NT2/D1 (cell line): ENCODE measurements at regions not wholly inside any gene's neighbourhood (a gene's known extent, or its start where the extent isn't known, plus 50 kb on each side); places are given as distances from the start of the nearest gene placed in this dataset.
"Not testable (repeated sequence)": the region's sequence is repeated elsewhere in the genome, so short reads cannot be mapped to it uniquely, and the experiment has no call there.

Experiments
- DNase-seq: peaks from one replicate; pipeline ENCODE4 v3.0.0-alpha.2; 2011; ENCODE audit warnings: low read depth, low spot score
- H3K27me3 ChIP-seq: 2 replicates; pipeline ENCODE4 v1.6.0; 2011; ENCODE audit warnings: mild to moderate bottlenecking; ENCODE audit not compliant: insufficient read length, insufficient read depth
- H3K36me3 ChIP-seq: 2 replicates; pipeline ENCODE4 v1.6.1; 2011; ENCODE audit warnings: mild to moderate bottlenecking, low read length, mixed read lengths; ENCODE audit not compliant: insufficient read depth, insufficient read length
- H3K4me1 ChIP-seq: 2 replicates; pipeline ENCODE4 v1.5.1; 2011; ENCODE audit not compliant: insufficient read depth, insufficient read length
- H3K4me3 ChIP-seq: 2 replicates; pipeline ENCODE4 v1.5.1; 2011; ENCODE audit warnings: low read depth; ENCODE audit not compliant: insufficient read length
- H3K9ac ChIP-seq: 2 replicates; pipeline ENCODE4 v1.6.0; 2011; ENCODE audit warnings: low read depth; ENCODE audit not compliant: insufficient read length
- H3K9me3 ChIP-seq: 2 replicates; pipeline ENCODE4 v1.5.1; 2011; ENCODE audit warnings: mild to moderate bottlenecking, low read length; ENCODE audit not compliant: insufficient read depth
- SUZ12 ChIP-seq: IDR thresholded peaks from 2 replicates; pipeline ENCODE4 v1.6.1; 2011; ENCODE audit not compliant: insufficient read length, insufficient read depth; ENCODE audit errors: extremely low read depth
- YY1 ChIP-seq: IDR thresholded peaks from 2 replicates; pipeline ENCODE4 v1.6.1; 2011; ENCODE audit not compliant: insufficient read length, insufficient read depth
- ZNF274 ChIP-seq: IDR thresholded peaks from 2 replicates; pipeline ENCODE4 v1.6.1; 2011; ENCODE audit warnings: mild to moderate bottlenecking, low read depth, low read length

DNA sequence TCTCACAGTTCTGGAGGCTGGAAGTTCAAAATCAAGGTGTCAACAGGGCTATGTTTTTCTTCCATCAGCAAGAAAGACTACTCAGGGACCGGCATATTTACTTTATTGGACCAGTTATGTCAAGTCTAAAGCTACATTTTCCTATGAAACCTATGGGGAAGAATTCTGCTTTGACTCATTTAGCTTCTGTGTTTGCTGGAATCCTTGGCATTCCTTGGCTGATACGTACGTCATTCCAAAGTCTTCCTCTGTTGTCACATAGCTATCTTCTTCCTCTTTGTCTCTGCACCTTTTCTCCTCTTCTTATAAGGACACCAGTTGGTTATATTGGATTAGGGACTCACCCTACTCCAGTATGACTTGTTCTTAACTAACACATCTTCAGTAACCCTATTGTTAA, 137.4 kb upstream of the FBXO11 start:
- Histone ChIP-seq H3K9ac (no peak overlapping the region), H3K9me3 (no peaks in the 10 kb centered on the region), H3K4me3 (no peak overlapping the region), H3K4me1 (no peaks in the 10 kb centered on the region), H3K36me3 (no peaks in the 10 kb centered on the region), H3K27me3 (no peaks in the 10 kb centered on the region)
- no peak for DNase-seq
- TF ChIP-seq ZNF274 = no peak
- TF ChIP-seq SUZ12 = no peak
- no peak for TF ChIP-seq YY1

DNA sequence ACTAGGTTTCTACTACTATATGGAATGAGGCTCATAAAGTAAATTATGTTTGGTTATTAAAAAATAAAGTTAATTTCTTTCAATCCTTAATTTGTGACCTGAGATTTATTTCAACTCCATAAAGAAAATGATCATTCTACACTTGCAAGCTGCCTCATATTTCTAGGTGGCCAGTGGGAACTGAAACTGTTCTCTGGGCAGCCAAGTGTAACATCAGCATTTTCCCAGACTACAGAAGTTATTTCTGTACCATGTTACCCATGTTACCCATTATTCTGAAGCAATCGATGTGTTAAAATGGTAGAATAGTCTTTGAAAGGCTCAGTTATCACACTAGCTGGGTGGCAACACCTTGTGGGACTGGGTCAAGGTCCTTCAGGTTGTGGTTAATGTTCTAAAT, 139.3 kb upstream of the FBXO11 start:
- Histone ChIP-seq H3K36me3 (no peaks in the 10 kb centered on the region), H3K9me3 (no peaks in the 10 kb centered on the region), H3K4me3 (no peak overlapping the region), H3K27me3 (no peaks in the 10 kb centered on the region), H3K4me1 (no peaks in the 10 kb centered on the region), H3K9ac (no peak overlapping the region)
- no peak for TF ChIP-seq SUZ12
- TF ChIP-seq ZNF274 = no peak
- no peak for TF ChIP-seq YY1
- DNase-seq = no peak

DNA sequence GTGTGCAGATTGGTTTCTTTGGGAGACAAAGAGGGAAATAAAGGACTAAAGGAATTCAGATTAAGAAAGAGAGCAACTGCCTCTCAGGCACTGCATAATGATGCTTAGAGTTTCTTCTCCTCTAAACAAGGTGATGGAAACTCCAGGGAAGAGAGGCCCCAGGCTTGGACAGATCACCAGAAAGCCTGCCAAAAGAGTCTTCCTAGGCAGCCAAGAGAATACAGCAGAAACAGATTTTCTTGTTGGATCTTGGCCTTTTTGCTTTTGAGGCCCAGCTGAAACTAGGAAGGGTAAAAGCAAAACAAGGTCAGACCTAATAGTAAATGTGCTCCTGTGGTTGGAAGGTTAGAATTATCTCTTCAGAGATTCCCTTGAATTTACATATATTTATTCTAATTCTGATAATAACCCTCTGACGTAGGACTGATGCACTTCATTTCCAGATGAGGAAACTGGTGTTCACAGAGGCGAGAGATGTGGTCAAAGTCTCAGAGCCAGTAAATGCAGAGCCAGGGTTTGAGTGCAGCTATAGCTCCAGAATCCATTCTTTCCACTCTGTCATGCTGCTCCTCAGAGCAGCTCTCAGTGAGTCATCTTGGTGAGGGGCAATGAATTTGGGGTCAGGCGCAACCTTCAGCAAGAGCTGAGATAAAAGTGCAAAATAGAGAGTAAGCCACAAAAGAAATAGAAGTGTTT, 142.3 kb upstream of the FBXO11 start:
- no peak overlapping the region for H3K9ac ChIP-seq
- H3K36me3 ChIP-seq = no peaks in the 10 kb centered on the region
- no peaks in the 10 kb centered on the region for H3K4me1 ChIP-seq
- H3K4me3 ChIP-seq = no peak overlapping the region
- H3K27me3 ChIP-seq = no peaks in the 10 kb centered on the region
- TF ChIP-seq SUZ12 (no peak), ZNF274 (no peak), YY1 (no peak)
- H3K9me3 ChIP-seq = no peaks in the 10 kb centered on the region
- DNase-seq = no peak

DNA sequence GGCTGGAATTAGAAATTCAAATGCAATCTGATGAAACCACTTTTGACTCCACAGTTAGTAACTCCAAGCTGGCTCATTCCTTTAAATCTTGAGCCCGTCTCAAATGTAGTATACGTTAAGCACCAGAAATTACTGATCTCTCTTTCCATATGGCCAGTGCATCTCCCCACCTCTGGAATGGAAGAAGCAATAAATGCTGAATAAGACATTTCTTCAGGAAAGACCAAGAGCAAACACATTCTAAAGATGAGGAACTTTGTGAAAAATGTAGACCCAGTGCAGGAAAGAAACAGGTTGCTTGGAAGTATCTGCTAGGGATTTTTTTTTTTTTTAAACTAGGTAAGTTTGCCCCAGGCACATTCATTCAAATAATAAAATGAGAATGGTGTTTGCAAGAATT, 143.1 kb upstream of the FBXO11 start:
- Histone ChIP-seq H3K9me3 (no peaks in the 10 kb centered on the region), H3K4me1 (no peaks in the 10 kb centered on the region), H3K4me3 (no peak overlapping the region), H3K27me3 (no peaks in the 10 kb centered on the region), H3K9ac (no peak overlapping the region), H3K36me3 (no peaks in the 10 kb centered on the region)
- TF ChIP-seq SUZ12 (no peak), YY1 (no peak), ZNF274 (no peak)
- no peak for DNase-seq

DNA sequence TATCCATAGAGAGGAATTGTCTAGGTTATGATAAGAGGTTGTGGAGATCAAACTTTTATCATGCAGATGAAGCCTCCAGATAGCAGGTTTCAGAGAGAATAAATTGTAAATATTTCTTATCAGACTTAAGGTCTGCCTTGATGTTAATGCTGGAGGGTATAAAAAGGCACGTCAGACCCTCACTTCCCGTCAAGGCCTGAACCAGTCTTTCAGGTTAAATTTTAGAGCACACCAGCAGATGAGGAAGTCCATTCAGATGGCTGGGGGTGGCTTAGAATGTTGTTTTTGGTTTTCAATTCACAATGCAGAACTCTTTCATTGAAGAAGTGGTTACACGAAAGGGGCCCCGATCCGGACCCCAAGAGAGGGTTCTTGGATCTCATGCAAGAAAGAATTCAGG, 144.4 kb upstream of the FBXO11 start:
- Histone ChIP-seq H3K27me3 (no peaks in the 10 kb centered on the region), H3K36me3 (no peaks in the 10 kb centered on the region), H3K9ac (no peak overlapping the region), H3K4me3 (no peak overlapping the region), H3K9me3 (no peaks in the 10 kb centered on the region), H3K4me1 (no peaks in the 10 kb centered on the region)
- DNase-seq = no peak
- TF ChIP-seq YY1 (no peak), ZNF274 (no peak), SUZ12 (no peak)

DNA sequence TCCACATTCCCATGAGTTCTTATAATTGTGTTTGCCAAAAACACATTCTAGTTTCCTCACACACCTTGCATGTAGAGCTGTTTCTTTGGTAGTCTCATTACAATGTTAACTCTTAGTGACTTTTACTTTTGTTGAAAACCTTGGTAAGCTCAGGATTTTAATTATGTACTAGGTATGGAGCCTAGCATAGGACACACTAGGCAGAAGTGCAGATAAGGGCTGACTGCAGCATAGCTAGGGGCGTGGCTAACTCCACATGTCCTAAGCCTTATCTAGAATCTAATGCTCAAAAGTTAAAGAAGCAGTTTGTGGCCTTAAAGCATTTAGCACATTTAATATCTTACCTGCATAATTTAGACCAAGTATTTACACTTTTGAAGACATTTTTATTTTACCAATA, 153.7 kb upstream of the FBXO11 start:
- DNase-seq = no peak
- H3K36me3 ChIP-seq = no peaks in the 10 kb centered on the region
- TF ChIP-seq ZNF274 (no peak), SUZ12 (no peak), YY1 (no peak)

DNA sequence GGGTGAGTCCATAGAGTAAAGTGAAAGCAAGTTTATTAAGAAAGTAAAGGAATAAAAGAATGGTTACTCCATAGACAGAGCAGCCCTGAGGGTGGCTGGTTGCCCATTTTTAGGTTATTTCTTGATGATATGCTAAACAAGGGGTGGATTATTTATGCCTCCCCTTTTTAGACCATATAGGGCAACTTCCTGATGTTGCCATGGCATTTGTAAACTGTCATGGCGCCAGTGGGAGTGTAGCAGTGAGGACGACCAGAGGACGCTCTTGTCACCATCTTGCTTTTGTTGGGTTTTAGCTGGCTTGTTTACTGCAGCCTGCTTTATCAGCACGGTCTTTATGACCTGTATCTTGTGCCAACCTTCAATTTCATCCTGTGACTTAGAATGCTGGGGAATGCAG, 155.4 kb upstream of the FBXO11 start:
- not testable (repeated sequence) for H3K27me3 ChIP-seq, H3K4me3 ChIP-seq, DNase-seq, H3K4me1 ChIP-seq, H3K9ac ChIP-seq, H3K9me3 ChIP-seq, H3K36me3 ChIP-seq

More for the DNA sequence above, 153.7 kb upstream of the FBXO11 start:
- H3K9ac ChIP-seq = no peak overlapping the region
- H3K4me1 ChIP-seq = no peaks in the 10 kb centered on the region
- no peak overlapping the region for H3K4me3 ChIP-seq
- no peaks in the 10 kb centered on the region for H3K27me3 ChIP-seq
- no peaks in the 10 kb centered on the region; the same call in 1 of the 2 replicates for H3K9me3 ChIP-seq

DNA sequence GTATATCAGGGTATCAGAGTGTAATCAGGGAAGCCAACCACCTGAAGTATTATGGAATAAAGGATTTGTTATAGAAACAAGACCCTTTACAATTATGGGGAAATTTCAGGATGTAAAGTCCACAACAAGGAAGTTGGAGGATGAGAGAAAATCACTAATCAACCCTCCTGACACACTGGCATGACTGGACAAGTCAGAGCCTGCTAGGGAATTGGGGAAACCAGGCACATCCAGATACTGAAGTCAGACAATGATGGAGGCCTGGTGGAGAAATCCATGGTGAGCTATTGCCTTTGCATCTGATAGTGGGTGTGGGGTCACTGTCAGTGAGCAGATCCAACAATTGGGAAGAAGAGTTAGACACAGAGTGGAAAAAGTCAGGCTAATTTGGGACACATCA, 158.8 kb upstream of the FBXO11 start:
- Histone ChIP-seq H3K9me3 (no peaks in the 10 kb centered on the region), H3K36me3 (no peaks in the 10 kb centered on the region), H3K4me3 (no peak overlapping the region), H3K9ac (no peak overlapping the region), H3K4me1 (no peaks in the 10 kb centered on the region), H3K27me3 (no peaks in the 10 kb centered on the region)
- DNase-seq = no peak
- TF ChIP-seq SUZ12 (no peak), ZNF274 (no peak), YY1 (no peak)
